Activated CD8-positive, alpha-beta T cell treated with anti-CD3 and anti-CD28 coated beads for 36 hours (primary cell): ENCODE measurements at regions not wholly inside any gene's neighbourhood (a gene's known extent, or its start where the extent isn't known, plus 50 kb on each side); places are given as distances from the start of the nearest gene placed in this dataset.

Experiments used
- ATAC-seq: fragments of 200-7000 bp; cut with Tn5 transposase; one replicate; pipeline ENCODE4 v1.10.0; 2021; ENCODE audit warnings: mild to moderate bottlenecking, moderate library complexity
- CTCF ChIA-PET: fragments of 350-600 bp; sonication (Branson Sonifier 250); formaldehyde crosslinking; loops from one replicate; lab custom pipeline; 2021; ENCODE audit warnings: antibody characterized with exemption; lab: Charles Lee
- POLR2A ChIA-PET: fragments of 350-600 bp; sonication (Branson Sonifier 250); formaldehyde crosslinking; loops from one replicate; lab custom pipeline; 2021; ENCODE audit warnings: antibody characterized with exemption; lab: Charles Lee
- DNase-seq: peaks from one replicate; pipeline ENCODE4 v3.0.0-alpha.2; 2020
- H3K27ac Mint-ChIP-seq: one replicate; pipeline ENCODE4 v1.8.0; 2021; ENCODE audit warnings: mild to moderate bottlenecking, mixed read lengths
- H3K27me3 Mint-ChIP-seq: one replicate; pipeline ENCODE4 v1.8.0; 2021; ENCODE audit warnings: mixed read lengths
- H3K36me3 Mint-ChIP-seq: one replicate; pipeline ENCODE4 v1.8.0; 2021; ENCODE audit warnings: low read depth, mixed read lengths
- H3K4me1 Mint-ChIP-seq: one replicate; pipeline ENCODE4 v1.8.0; 2021; ENCODE audit warnings: low read depth, mixed read lengths
- H3K4me3 Mint-ChIP-seq: one replicate; pipeline ENCODE4 v1.8.0; 2021; ENCODE audit warnings: mild to moderate bottlenecking, moderate library complexity, mixed read lengths
- H3K9me3 Mint-ChIP-seq: one replicate; pipeline ENCODE4 v1.8.0; 2021; ENCODE audit warnings: mixed read lengths
- CTCF ChIP-seq: fragments of 200-600 bp; IDR thresholded peaks from one replicate; pipeline ENCODE4 v1.8.0; 2022; ENCODE audit warnings: antibody characterized with exemption, mild to moderate bottlenecking
- intact Hi-C: fragments of 100-400 bp; cut with micrococcal nuclease; formaldehyde crosslinking; loops from one replicate; pipeline ENCODE4 v1.10.0; 2022

- no peaks in the 10 kb centered on the region for H3K9me3 Mint-ChIP-seq
- H3K27me3 Mint-ChIP-seq: peaks cover 9% of the 10 kb centered on the region
- CTCF ChIA-PET: interaction anchor here (0.7 kb wide), 1 partner anchor 374 kb away, joined by 3 read pairs; no protein-coding TSS in a partner anchor
- H3K4me1 Mint-ChIP-seq: no peaks in the 10 kb centered on the region
- TF ChIP-seq CTCF: no peak
- no peak for DNase-seq
- ATAC-seq: no peak
- H3K27ac Mint-ChIP-seq: no peak overlapping the region
- H3K4me3 Mint-ChIP-seq: no peak overlapping the region
- POLR2A ChIA-PET: no interaction called here
- H3K36me3 Mint-ChIP-seq: no peaks in the 10 kb centered on the region
- intact Hi-C loops: no loop called here
These were observed 138.3 kb downstream of the ANKRD60 start for GRCh38 chr20:58090161-58090560.

- ChIA-PET CTCF (interaction anchor here (0.9 to 3.6 kb wide), 5 partner anchors 10 to 434 kb away, joined by 3 to 16 read pairs (median 5); no protein-coding TSS in a partner anchor), POLR2A (no interaction called here)
- ATAC-seq (no peak), DNase-seq (no peak)
- Mint-ChIP-seq H3K9me3 (no peaks in the 10 kb centered on the region), H3K27ac (no peak overlapping the region), H3K4me3 (no peak overlapping the region), H3K36me3 (no peaks in the 10 kb centered on the region), H3K27me3 (peaks cover 11% of the 10 kb centered on the region), H3K4me1 (no peaks in the 10 kb centered on the region)
- TF ChIP-seq CTCF: no peak
- intact Hi-C loops: no loop called here
These were observed 139.8 kb downstream of the ANKRD60 start for GRCh38 chr20:58088625-58089024.

GRCh38 chr20:58088105-58088504, 140.3 kb downstream of the ANKRD60 start:
- Mint-ChIP-seq H3K9me3 (no peaks in the 10 kb centered on the region), H3K27ac (no peak overlapping the region), H3K4me3 (no peak overlapping the region), H3K4me1 (no peaks in the 10 kb centered on the region), H3K36me3 (no peaks in the 10 kb centered on the region), H3K27me3 (peaks cover 11% of the 10 kb centered on the region)
- no peak for TF ChIP-seq CTCF
- ChIA-PET CTCF (interaction anchor here (0.7 to 3.6 kb wide), 13 partner anchors 8 to 527 kb away, joined by 3 to 16 read pairs (median 5); partner anchors contain the start of gene PCK1), POLR2A (no interaction called here)
- intact Hi-C loops: no loop called here
- ATAC-seq: no peak
- DNase-seq: no peak

GRCh38 chr20:58087562-58087858, 140.9 kb downstream of the ANKRD60 start:
- Mint-ChIP-seq H3K4me3 (no peak overlapping the region), H3K4me1 (no peaks in the 10 kb centered on the region), H3K27ac (no peak overlapping the region), H3K9me3 (no peaks in the 10 kb centered on the region), H3K36me3 (no peaks in the 10 kb centered on the region), H3K27me3 (peaks cover 11% of the 10 kb centered on the region)
- peak; percentile 19 for TF ChIP-seq CTCF
- POLR2A ChIA-PET: no interaction called here
- DNase-seq (no peak), ATAC-seq (no peak)
- intact Hi-C loops: no loop called here
- CTCF ChIA-PET: interaction anchor here (0.7 to 3.6 kb wide), 26 partner anchors 8 to 526 kb away, joined by 3 to 16 read pairs (median 4); partner anchors contain the start of gene PCK1

DNA sequence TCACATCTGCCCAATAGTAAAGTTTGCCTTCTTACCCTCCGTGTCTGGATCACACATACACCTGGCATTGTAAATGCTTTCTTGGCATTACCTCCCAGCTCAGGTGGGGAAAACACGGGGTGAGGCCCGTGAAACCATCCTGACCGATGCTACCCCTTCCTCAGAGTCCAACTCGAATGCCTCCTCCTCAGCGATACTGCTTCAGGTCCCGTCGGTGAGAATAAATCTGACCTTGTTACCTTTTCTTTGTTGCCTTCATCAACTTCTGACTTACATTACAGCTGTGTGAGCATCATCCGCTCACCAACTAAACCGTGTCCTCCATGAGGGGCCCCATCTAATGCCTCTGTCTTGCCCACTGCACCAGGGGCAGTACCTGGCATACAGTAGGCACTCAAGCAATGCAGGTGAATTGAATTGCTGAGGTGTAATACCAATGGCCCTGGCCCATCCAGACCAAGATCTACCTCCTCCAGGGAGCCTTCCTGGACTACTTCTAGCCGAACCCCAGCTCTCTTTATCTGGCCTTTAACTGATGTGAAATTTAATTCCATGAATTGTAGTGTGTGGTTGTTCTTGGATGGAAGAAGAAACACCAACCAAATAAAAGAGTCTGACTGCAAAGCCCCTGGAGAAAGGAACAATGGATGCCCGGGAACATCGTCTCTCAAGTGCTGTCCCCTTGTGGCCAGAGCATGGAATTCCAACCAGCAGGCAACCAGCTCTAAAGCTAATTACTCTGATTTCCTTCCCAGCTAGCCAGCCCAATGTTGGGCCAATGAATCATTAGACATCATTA, 141.5 kb downstream of the ANKRD60 start:
- intact Hi-C loops: no loop called here
- Mint-ChIP-seq H3K4me1 (no peaks in the 10 kb centered on the region), H3K27me3 (peaks cover 11% of the 10 kb centered on the region), H3K9me3 (no peaks in the 10 kb centered on the region), H3K27ac (no peak overlapping the region), H3K36me3 (no peaks in the 10 kb centered on the region), H3K4me3 (no peak overlapping the region)
- POLR2A ChIA-PET: no interaction called here
- TF ChIP-seq CTCF: peak; percentile 80
- CTCF ChIA-PET: interaction anchor here (0.7 to 3.6 kb wide), 29 partner anchors 8 to 526 kb away, joined by 3 to 16 read pairs (median 4); partner anchors contain the start of gene PCK1
- ATAC-seq: no peak
- DNase-seq: peak; percentile 23
